ENCODE measurements at regions not wholly inside any gene's neighbourhood (a gene's known extent, or its start where the extent isn't known, plus 50 kb on each side); places are given as distances from the start of the nearest gene placed in this dataset.

- peak; percentile 99 for TF ChIP-seq IRF1 (CRISPR knock-in tag; IDR thresholded peaks at IDR 0.05; ENCODE audit: low read depth)
- peak; percentile 99 for TF ChIP-seq ZSCAN31 (CRISPR knock-in tag; IDR thresholded peaks at IDR 0.05; ENCODE audit: low read depth)
- TF ChIP-seq, protein P1, sequence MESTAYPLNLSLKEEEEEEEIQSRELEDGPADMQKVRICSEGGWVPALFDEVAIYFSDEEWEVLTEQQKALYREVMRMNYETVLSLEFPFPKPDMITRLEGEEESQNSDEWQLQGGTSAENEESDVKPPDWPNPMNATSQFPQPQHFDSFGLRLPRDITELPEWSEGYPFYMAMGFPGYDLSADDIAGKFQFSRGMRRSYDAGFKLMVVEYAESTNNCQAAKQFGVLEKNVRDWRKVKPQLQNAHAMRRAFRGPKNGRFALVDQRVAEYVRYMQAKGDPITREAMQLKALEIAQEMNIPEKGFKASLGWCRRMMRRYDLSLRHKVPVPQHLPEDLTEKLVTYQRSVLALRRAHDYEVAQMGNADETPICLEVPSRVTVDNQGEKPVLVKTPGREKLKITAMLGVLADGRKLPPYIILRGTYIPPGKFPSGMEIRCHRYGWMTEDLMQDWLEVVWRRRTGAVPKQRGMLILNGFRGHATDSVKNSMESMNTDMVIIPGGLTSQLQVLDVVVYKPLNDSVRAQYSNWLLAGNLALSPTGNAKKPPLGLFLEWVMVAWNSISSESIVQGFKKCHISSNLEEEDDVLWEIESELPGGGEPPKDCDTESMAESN (CRISPR knock-in tag; conservative IDR thresholded peaks at IDR 0.05), result peak; percentile 100
- TF ChIP-seq ZBTB20 (CRISPR knock-in tag; IDR thresholded peaks at IDR 0.05; ENCODE audit: borderline replicate concordance, low read depth), result peak; percentile 100
- peak; percentile 92; the same call in 1 of the 2 replicates for TF ChIP-seq NFE2L1 (CRISPR knock-in tag; IDR thresholded peaks at IDR 0.05; ENCODE audit: borderline replicate concordance)
- peak; percentile 100 for TF ChIP-seq ARID2 (CRISPR knock-in tag; IDR thresholded peaks at IDR 0.05; ENCODE audit: borderline replicate concordance)
- TF ChIP-seq NFKBIZ (CRISPR knock-in tag; IDR thresholded peaks at IDR 0.05), result peak; percentile 100
- TF ChIP-seq, protein P2, sequence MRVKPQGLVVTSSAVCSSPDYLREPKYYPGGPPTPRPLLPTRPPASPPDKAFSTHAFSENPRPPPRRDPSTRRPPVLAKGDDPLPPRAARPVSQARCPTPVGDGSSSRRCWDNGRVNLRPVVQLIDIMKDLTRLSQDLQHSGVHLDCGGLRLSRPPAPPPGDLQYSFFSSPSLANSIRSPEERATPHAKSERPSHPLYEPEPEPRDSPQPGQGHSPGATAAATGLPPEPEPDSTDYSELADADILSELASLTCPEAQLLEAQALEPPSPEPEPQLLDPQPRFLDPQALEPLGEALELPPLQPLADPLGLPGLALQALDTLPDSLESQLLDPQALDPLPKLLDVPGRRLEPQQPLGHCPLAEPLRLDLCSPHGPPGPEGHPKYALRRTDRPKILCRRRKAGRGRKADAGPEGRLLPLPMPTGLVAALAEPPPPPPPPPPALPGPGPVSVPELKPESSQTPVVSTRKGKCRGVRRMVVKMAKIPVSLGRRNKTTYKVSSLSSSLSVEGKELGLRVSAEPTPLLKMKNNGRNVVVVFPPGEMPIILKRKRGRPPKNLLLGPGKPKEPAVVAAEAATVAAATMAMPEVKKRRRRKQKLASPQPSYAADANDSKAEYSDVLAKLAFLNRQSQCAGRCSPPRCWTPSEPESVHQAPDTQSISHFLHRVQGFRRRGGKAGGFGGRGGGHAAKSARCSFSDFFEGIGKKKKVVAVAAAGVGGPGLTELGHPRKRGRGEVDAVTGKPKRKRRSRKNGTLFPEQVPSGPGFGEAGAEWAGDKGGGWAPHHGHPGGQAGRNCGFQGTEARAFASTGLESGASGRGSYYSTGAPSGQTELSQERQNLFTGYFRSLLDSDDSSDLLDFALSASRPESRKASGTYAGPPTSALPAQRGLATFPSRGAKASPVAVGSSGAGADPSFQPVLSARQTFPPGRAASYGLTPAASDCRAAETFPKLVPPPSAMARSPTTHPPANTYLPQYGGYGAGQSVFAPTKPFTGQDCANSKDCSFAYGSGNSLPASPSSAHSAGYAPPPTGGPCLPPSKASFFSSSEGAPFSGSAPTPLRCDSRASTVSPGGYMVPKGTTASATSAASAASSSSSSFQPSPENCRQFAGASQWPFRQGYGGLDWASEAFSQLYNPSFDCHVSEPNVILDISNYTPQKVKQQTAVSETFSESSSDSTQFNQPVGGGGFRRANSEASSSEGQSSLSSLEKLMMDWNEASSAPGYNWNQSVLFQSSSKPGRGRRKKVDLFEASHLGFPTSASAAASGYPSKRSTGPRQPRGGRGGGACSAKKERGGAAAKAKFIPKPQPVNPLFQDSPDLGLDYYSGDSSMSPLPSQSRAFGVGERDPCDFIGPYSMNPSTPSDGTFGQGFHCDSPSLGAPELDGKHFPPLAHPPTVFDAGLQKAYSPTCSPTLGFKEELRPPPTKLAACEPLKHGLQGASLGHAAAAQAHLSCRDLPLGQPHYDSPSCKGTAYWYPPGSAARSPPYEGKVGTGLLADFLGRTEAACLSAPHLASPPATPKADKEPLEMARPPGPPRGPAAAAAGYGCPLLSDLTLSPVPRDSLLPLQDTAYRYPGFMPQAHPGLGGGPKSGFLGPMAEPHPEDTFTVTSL (CRISPR knock-in tag; IDR thresholded peaks at IDR 0.05; ENCODE audit: borderline replicate concordance), result peak; percentile 100
- TF ChIP-seq, protein P3, sequence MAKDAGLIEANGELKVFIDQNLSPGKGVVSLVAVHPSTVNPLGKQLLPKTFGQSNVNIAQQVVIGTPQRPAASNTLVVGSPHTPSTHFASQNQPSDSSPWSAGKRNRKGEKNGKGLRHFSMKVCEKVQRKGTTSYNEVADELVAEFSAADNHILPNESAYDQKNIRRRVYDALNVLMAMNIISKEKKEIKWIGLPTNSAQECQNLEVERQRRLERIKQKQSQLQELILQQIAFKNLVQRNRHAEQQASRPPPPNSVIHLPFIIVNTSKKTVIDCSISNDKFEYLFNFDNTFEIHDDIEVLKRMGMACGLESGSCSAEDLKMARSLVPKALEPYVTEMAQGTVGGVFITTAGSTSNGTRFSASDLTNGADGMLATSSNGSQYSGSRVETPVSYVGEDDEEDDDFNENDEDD (CRISPR knock-in tag; IDR thresholded peaks at IDR 0.05; ENCODE audit: borderline replicate concordance), result peak; percentile 99
- peak; percentile 100 for TF ChIP-seq IRX3 (CRISPR knock-in tag; IDR thresholded peaks at IDR 0.05; ENCODE audit: borderline replicate concordance, low read depth)
- peak; percentile 100 for TF ChIP-seq NFKB2 (CRISPR knock-in tag; IDR thresholded peaks at IDR 0.05; ENCODE audit: borderline replicate concordance)
- peak; percentile 96; the same call in 1 of the 2 replicates for TF ChIP-seq PBX3 (CRISPR knock-in tag; IDR thresholded peaks at IDR 0.05; ENCODE audit: borderline replicate concordance)
- TF ChIP-seq HCFC1 (IDR thresholded peaks at IDR 0.05; ENCODE audit: low read depth, low read length), result 0 out of 2 replicates have a peak, but pooled peaks have one; percentile 20
- peak; percentile 97; the same call in 1 of the 2 replicates for TF ChIP-seq SETDB1 (CRISPR knock-in tag; IDR thresholded peaks at IDR 0.05; ENCODE audit: borderline replicate concordance)
Measured at GRCh38 chr20:19964289-19965265, 52.6 kb upstream of the NAA20 start (continued).

All from HepG2 (cell line).